IgD-negative memory B cell (primary cell): ENCODE measurements at regions not wholly inside any gene's neighbourhood (a gene's known extent, or its start where the extent isn't known, plus 50 kb on each side); places are given as distances from the start of the nearest gene placed in this dataset.

ENCODE experiments used
- H3K27ac Mint-ChIP-seq, 3 donors: one replicate each; pipeline ENCODE4 v1.8.0; 2020 to 2022; ENCODE audit warnings: mild to moderate bottlenecking in 3 of 3, mixed read lengths in 3 of 3, moderate library complexity in 1 of 3
- H3K27me3 Mint-ChIP-seq: one replicate; pipeline ENCODE4 v1.8.0; 2021; ENCODE audit warnings: mixed read lengths
- H3K36me3 Mint-ChIP-seq: one replicate; pipeline ENCODE4 v1.8.0; 2020; ENCODE audit warnings: mild to moderate bottlenecking, mixed read lengths
- H3K4me1 Mint-ChIP-seq, 3 donors: one replicate each; pipeline ENCODE4 v1.8.0; 2020 to 2022; ENCODE audit warnings: mixed read lengths in 3 of 3, mild to moderate bottlenecking in 1 of 3
- H3K4me3 Mint-ChIP-seq, 4 donors: one replicate each; pipeline ENCODE4 v1.8.0; 2020 to 2022; ENCODE audit warnings: mild to moderate bottlenecking in 4 of 4, mixed read lengths in 4 of 4, moderate library complexity in 3 of 4
- H3K9me3 Mint-ChIP-seq, 3 donors: one replicate each; pipeline ENCODE4 v1.8.0; 2020 to 2021; ENCODE audit warnings: mixed read lengths in 3 of 3, mild to moderate bottlenecking in 1 of 3

DNA sequence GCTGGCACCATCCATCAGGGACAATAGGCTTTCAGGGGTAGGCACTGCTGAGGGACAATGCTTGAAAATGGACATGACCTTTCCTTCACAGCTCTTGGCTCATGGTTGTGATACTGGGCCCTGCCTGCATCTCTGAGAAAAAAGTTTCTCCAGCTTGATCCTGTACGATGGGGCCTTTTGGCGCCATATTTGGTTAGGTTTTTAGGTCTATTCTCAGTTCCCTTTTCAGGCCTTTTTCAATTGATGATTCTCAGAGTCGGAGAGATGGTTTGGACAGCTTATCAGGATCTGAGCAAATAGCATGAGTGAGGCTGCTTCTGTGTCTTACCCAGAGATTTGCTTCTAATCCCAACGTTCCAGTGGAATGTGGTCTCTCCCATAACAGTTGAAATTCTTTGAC, 141.6 kb downstream of the ZNF518B start:
- H3K4me1 Mint-ChIP-seq, result no peaks in the 10 kb centered on the region
- H3K27ac Mint-ChIP-seq, result no peak overlapping the region
- H3K27me3 Mint-ChIP-seq, result peaks cover 2% of the 10 kb centered on the region
- H3K36me3 Mint-ChIP-seq, result no peaks in the 10 kb centered on the region
- H3K9me3 Mint-ChIP-seq, result no peaks in the 10 kb centered on the region
- H3K4me3 Mint-ChIP-seq, result no peak overlapping the region

DNA sequence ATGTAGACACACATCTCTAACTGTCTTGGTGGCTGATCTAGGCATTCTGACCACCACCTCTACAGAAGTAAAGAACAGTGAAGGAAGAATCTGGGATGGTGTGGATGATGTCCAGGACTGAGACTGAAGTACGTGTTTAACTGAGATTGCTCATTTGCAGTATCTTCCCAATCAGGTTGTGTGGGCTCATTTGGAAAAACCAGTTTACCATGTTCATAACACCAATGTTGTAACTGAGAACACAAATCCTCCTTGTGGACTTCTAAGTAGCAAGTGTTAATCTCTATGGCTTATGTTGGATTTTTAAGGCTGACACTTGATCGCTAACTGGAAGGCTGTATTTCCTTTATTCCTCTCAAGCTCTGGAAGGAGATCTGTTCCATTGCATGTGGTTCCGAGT, 144.7 kb downstream of the ZNF518B start:
- Mint-ChIP-seq H3K36me3 (no peaks in the 10 kb centered on the region), H3K9me3 (no peaks in the 10 kb centered on the region), H3K4me3 (peak overlapping the region in 1 of 4 donors; percentile 14), H3K4me1 (no peaks in the 10 kb centered on the region), H3K27me3 (peaks cover 2% of the 10 kb centered on the region), H3K27ac (no peak overlapping the region)

DNA sequence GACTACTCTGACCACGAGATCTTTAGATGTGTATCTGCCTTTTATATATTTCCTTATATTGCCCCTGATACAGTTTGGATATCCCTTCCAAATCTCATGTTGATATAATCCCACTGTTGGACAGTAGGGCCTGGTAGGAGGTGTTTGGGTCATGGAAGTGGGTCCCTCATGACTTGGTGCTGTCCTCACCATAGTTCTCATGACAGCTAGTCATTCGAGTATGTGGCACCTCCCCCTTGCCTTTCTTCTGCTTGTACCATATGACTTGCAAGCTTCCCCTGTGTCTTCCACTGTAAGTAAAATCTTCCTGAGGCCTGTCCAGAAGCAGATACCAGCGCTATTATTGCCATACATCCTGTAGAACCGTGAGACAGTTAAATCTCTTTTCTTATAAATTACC, 145.3 kb downstream of the ZNF518B start:
- Mint-ChIP-seq H3K36me3 (no peaks in the 10 kb centered on the region), H3K27ac (no peak overlapping the region), H3K4me1 (no peaks in the 10 kb centered on the region), H3K9me3 (no peaks in the 10 kb centered on the region), H3K4me3 (no peak overlapping the region), H3K27me3 (peaks cover 2% of the 10 kb centered on the region)

DNA sequence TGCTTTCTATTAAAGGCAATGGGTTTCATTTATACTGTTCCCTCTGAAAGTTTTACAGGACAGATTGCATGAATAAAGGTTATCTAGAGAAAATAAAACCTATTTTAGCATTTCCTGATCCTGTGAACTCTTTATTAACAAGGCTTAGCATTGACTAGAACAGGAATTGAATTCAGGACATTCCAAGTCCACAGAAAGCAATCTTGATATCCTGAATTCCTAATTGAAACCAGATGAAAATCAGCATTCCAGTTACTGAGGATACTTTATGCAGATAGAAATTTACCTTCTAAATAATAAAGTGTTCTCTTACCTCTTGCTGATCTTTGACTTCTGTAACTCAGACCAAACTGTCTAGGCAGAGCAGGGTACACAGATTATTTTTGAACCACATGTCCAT, 151.4 kb downstream of the ZNF518B start:
- Mint-ChIP-seq H3K9me3 (no peaks in the 10 kb centered on the region), H3K4me1 (peaks cover 0 to 2% (median 0%) of the 10 kb centered on the region in 3 donors), H3K27ac (no peak overlapping the region), H3K36me3 (no peaks in the 10 kb centered on the region), H3K4me3 (no peak overlapping the region), H3K27me3 (peaks cover 7% of the 10 kb centered on the region)

DNA sequence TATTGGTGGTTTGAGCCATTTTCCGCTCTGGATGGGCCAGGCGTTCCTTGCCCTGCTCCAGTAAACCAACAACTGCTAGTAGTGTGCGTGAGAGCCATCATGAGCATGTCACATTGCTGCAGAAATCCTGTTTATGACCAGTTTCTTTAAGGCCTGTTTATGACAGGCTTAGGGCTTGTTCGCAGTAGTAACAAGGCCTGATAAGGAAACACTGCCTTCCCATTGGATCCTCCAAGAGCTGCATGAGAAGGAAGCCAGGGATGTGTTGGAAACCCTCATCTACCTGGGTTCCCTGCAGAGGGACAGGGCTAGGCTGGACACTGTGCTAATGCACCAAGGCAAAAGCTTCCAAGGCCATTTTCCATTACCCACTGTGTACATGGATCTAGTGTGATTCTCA, 153.9 kb downstream of the ZNF518B start:
- Mint-ChIP-seq H3K4me1 (peaks cover 0 to 2% (median 0%) of the 10 kb centered on the region in 3 donors), H3K27ac (no peak overlapping the region), H3K9me3 (no peaks in the 10 kb centered on the region), H3K36me3 (no peaks in the 10 kb centered on the region), H3K4me3 (no peak overlapping the region), H3K27me3 (peaks cover 7% of the 10 kb centered on the region)

DNA sequence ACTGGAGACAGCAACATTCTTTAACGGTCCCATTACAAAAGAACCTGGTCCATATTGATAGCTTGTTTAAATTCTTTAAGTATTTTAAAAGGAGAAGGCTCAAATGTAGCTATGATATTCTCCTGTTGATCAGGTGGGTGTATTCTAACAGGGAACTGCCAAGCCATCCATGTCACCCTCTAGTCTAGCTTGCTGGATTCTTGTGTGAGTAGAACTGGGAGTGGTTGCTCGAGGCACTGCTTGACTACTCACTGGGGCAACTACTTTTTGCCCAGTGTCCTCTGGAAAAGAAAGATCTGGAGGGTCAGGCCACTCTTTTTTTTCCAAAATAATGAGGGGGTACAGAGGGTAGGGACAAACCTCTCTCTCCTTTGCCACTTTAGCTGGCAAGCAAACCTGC, 155.1 kb downstream of the ZNF518B start:
- no peak overlapping the region for H3K4me3 Mint-ChIP-seq
- no peak overlapping the region for H3K27ac Mint-ChIP-seq
- peaks cover 7% of the 10 kb centered on the region for H3K27me3 Mint-ChIP-seq

DNA sequence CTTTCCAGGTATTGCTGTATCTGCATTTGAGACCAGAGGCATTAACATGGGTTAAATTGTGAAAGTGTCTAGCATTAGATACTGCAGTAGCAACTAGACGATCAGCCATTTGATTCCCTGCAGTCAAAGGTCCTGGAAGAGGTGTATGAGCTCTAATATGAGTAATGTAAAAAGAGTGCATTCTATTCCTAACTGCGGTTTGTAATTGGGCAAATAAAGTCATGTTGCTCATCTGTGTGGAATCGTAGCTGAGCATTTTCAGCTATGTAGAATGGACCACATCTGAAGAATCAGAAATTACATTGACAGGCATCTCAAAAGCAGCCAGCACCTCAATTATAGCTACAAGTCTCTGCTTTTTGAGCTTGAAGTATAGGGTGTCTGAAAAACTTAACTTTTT, 157.6 kb downstream of the ZNF518B start:
- H3K9me3 Mint-ChIP-seq, result no peaks in the 10 kb centered on the region
- H3K4me3 Mint-ChIP-seq, result no peak overlapping the region
- no peaks in the 10 kb centered on the region for H3K36me3 Mint-ChIP-seq
- peaks cover 0 to 2% (median 0%) of the 10 kb centered on the region in 3 donors for H3K4me1 Mint-ChIP-seq
- H3K27ac Mint-ChIP-seq, result no peak overlapping the region
- H3K27me3 Mint-ChIP-seq, result peaks cover 3% of the 10 kb centered on the region

More for the DNA sequence above, 155.1 kb downstream of the ZNF518B start:
- H3K36me3 Mint-ChIP-seq, result no peaks in the 10 kb centered on the region
- peaks cover 0 to 2% (median 0%) of the 10 kb centered on the region in 3 donors for H3K4me1 Mint-ChIP-seq
- no peaks in the 10 kb centered on the region for H3K9me3 Mint-ChIP-seq

DNA sequence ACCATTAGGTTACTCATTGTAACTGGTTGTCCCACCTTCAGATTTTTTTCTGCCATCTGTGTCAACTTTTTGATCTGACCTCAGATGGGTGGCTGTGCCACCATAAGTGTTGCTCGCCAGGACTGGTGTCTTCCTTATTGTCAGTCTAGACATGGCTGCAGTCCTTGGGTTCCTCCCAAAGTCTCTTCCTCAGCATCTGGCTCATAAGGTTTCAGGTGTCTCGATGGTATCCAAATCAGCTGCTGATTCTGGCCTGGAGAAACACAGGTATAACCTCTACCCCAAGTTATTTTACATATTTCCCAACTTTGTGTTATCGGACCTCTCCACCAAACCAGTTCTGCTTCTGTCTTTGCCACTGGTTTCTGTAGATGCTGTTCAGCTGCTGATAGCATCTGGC, 158.5 kb downstream of the ZNF518B start:
- Mint-ChIP-seq H3K36me3 (no peaks in the 10 kb centered on the region), H3K4me3 (no peak overlapping the region), H3K9me3 (no peaks in the 10 kb centered on the region), H3K27me3 (peaks cover 3% of the 10 kb centered on the region), H3K27ac (no peak overlapping the region), H3K4me1 (peaks cover 0 to 2% (median 0%) of the 10 kb centered on the region in 3 donors)

DNA sequence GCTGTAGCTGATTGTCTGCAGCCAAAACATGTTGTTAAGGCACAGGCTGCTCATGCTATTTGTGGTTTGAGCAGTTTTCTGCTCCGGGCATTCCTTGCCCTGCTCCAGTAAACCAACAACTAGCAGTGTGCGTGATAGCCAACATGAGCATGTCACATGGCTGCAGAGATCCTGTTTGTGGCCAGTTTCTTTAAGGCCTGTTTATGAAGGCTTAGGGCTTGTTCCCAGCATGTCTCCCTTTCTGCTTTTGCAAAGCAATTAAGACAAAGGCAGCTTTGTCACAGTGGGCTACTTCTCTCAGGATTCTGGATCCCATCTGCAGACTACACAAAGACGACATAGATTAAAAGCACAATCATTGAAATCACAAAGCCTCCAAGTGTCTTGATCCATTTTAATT, 160.5 kb downstream of the ZNF518B start:
- Mint-ChIP-seq H3K27ac (no peak overlapping the region), H3K9me3 (peaks cover 0 to 2% (median 1%) of the 10 kb centered on the region in 3 donors), H3K4me1 (no peaks in the 10 kb centered on the region), H3K27me3 (peaks cover 3% of the 10 kb centered on the region), H3K4me3 (no peak overlapping the region), H3K36me3 (no peaks in the 10 kb centered on the region)

DNA sequence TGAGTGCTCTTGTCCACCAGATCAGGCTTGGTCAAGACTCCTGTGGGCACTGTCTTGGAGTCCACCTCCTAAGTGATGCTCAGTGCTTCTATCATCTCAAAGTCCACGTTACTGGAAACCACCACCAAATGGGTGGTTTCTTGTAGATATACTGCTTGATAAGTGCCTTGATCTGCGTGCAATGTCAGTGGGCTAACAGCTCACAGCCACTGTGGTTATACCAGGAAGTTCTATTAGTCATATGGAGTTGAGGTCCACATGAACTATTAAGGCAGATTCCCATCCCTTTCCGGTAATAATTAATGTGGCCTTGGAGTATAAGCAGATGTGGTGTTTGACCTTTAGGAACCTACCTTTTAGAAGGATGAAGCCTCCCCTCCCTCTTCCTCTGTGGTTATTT, 161.9 kb downstream of the ZNF518B start:
- Mint-ChIP-seq H3K36me3 (no peaks in the 10 kb centered on the region), H3K27me3 (peaks cover 3% of the 10 kb centered on the region), H3K4me1 (no peaks in the 10 kb centered on the region), H3K27ac (no peak overlapping the region), H3K4me3 (no peak overlapping the region), H3K9me3 (peaks cover 0 to 2% (median 1%) of the 10 kb centered on the region in 3 donors)

DNA sequence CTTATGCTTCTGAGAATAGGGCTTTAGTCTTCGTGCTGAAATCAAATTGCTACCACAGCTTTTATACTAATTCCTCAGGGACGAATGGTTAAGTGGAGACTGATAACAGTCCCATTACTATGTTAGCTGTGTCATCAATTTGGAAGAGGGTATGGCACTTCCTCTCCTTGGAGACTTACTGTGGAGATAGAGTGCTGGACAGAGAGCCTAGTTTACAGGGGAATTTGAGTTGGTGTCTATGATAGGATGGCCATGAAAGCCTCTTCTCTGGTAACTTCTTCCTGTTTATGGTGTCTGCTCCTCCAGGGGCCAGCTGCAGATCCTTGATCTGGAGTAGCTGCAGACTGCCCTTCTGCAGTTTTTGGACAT, 167.7 kb downstream of the ZNF518B start:
- no peaks in the 10 kb centered on the region for H3K4me1 Mint-ChIP-seq
- no peaks in the 10 kb centered on the region for H3K36me3 Mint-ChIP-seq

DNA sequence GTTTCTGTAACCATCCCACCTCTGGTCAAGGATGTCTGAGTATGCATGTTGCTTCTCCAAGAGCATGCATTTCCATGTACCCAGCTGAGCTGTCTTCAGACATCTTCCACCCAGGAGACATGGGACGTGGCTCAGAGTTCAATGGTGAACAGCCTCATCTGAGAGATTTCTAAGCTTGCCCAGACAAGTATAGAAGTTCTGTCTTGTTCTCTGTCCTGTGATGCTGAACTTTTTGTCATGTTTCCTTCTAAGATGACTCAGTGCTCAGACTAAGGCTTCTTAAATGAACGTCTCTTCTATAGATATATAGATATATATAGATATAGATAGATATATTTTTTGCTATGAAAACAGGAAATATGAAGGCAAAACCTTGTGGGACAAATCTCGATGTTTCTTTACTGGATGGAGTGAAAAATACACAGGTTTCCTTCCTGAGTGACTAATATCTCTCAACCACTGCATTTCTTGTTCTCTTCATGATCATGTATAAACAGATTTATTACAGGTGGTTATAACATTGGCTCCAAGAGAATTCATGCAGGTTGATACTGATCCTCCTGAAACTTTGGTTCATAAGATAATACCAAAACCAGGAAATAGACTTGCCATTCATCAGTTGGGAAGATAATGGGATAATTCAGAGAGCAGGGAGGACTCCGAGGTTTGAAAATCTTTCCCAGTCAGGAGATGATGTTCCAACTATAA, 168.2 kb downstream of the ZNF518B start:
- Mint-ChIP-seq H3K9me3 (peaks cover 2 to 8% (median 4%) of the 10 kb centered on the region in 3 donors), H3K4me3 (no peak overlapping the region), H3K36me3 (no peaks in the 10 kb centered on the region), H3K27me3 (peaks cover 5% of the 10 kb centered on the region), H3K4me1 (no peaks in the 10 kb centered on the region), H3K27ac (no peak overlapping the region)

More for the DNA sequence above, 167.7 kb downstream of the ZNF518B start:
- H3K4me3 Mint-ChIP-seq, result no peak overlapping the region
- H3K27me3 Mint-ChIP-seq, result peaks cover 5% of the 10 kb centered on the region
- peaks cover 2 to 8% (median 4%) of the 10 kb centered on the region in 3 donors for H3K9me3 Mint-ChIP-seq
- no peak overlapping the region for H3K27ac Mint-ChIP-seq

DNA sequence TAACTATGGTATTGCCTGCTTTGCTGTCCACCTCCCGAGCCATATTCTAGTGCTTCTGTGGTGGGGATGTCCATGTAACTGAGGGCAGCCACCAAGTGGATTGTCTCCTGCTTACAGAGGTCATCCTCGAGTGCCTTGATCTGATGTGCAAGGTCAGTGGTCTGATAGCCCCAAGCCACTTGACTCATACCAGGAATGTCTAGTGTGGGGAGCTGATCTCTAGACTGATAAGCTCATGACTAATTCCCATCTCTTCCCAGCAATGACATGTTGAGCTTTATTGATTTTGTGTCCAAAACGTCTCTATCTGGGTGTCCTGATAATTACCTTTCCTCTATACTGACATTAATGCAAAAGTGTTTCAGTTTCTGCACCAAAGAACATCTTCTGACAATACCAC, 168.4 kb upstream of the WDR1 start:
- Mint-ChIP-seq H3K9me3 (peaks cover 0 to 7% (median 4%) of the 10 kb centered on the region in 3 donors), H3K27me3 (peaks cover 8% of the 10 kb centered on the region), H3K4me1 (no peaks in the 10 kb centered on the region), H3K4me3 (no peak overlapping the region), H3K36me3 (no peaks in the 10 kb centered on the region), H3K27ac (no peak overlapping the region)

DNA sequence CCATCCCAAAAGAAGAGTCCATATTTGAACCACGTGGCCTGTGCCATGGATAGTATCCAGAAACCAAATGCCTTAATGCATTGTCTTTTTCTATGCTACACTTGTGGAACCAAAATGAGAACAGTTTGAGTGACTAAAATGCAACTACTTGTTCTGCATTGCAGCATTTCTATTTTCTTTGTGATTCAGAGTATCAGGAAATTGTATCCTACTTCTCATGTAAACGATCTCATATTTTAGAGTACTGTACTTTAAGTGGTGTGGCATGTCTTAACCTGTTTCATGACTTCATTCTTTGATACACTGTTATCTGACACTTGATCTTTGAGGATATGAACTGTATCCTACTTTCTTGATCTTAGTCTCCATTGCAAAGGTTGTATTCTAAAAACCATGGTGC, 167.2 kb upstream of the WDR1 start:
- H3K27ac Mint-ChIP-seq, result no peak overlapping the region
- H3K9me3 Mint-ChIP-seq, result peaks cover 0 to 7% (median 4%) of the 10 kb centered on the region in 3 donors
- no peaks in the 10 kb centered on the region for H3K36me3 Mint-ChIP-seq
- H3K4me3 Mint-ChIP-seq, result no peak overlapping the region
- H3K27me3 Mint-ChIP-seq, result peaks cover 8% of the 10 kb centered on the region
- H3K4me1 Mint-ChIP-seq, result no peaks in the 10 kb centered on the region

DNA sequence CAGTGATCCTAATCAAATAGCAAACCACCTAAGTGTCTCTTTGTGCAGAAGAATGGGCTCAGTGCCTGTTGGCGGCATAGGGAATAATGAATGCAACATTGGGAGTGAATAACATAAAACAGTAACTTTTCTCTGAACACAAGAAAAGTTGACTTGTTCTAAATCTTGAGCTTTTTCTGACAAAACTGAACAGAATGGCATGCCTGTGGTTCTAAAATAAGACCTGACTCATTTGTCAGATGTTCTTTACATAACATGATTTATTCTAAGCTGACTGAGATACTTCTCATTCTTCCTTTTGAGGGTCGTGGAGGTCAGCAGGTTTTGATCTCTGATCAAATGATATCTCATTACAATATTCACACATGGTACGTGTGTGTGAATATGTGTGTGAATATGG, 165.4 kb upstream of the WDR1 start:
- peaks cover 6% of the 10 kb centered on the region for H3K27me3 Mint-ChIP-seq
- no peaks in the 10 kb centered on the region for H3K36me3 Mint-ChIP-seq
- H3K27ac Mint-ChIP-seq, result no peak overlapping the region
- peaks cover 0 to 4% (median 4%) of the 10 kb centered on the region in 3 donors for H3K9me3 Mint-ChIP-seq
- no peaks in the 10 kb centered on the region for H3K4me1 Mint-ChIP-seq
- no peak overlapping the region for H3K4me3 Mint-ChIP-seq

DNA sequence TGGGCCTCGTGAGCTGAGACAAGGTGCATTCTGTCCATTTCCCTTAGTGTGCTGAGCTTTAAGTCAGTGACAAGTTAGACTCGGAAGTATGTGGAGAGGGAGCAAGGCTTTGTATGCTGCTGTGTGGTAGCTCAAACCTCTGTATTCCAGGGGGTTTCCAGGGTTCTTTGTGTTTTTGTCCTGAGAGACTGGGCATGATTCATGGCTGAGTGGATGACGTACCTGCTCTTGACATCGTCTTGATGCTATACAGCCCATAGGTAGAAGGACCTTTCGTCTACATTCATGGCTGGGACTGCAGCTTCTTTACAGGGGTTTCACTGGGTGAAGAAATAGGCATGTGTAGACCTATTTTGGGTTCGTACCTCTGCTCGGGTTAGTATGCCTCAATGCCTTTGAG, 162.7 kb upstream of the WDR1 start:
- Mint-ChIP-seq H3K36me3 (no peaks in the 10 kb centered on the region), H3K4me3 (no peak overlapping the region), H3K27ac (no peak overlapping the region), H3K4me1 (no peaks in the 10 kb centered on the region), H3K9me3 (no peaks in the 10 kb centered on the region), H3K27me3 (peaks cover 9% of the 10 kb centered on the region)
